Cardiac fibroblast (primary cell): ENCODE measurements at regions not wholly inside any gene's neighbourhood (a gene's known extent, or its start where the extent isn't known, plus 50 kb on each side); places are given as distances from the start of the nearest gene placed in this dataset.

ENCODE experiments used
- DNase-seq, 2 donors: peaks; one replicate each; pipeline versions ENCODE4 v3.0.0 to v3.0.0-alpha.2; 2010; ENCODE audit warnings: low read depth in 2 of 2
- H3K4me3 ChIP-seq, 2 donors: replicated peaks in 1 of 2; 1 replicate in 1 of 2; 2 replicates in 1 of 2; pipeline ENCODE4 v1.5.1; 2011; ENCODE audit warnings: low read depth in 2 of 2, low read length in 2 of 2, mild to moderate bottlenecking in 2 of 2, moderate library complexity in 1 of 2
- TF ChIP-seq, protein P1 (sequence below): IDR thresholded peaks from one replicate; pipeline ENCODE4 v1.5.1; 2011; ENCODE audit warnings: low read depth, mild to moderate bottlenecking, low read length, inconsistent platforms

GRCh38 chr18:44584900-44585299, 95.8 kb upstream of the SETBP1 start:
- TF ChIP-seq, protein P1, sequence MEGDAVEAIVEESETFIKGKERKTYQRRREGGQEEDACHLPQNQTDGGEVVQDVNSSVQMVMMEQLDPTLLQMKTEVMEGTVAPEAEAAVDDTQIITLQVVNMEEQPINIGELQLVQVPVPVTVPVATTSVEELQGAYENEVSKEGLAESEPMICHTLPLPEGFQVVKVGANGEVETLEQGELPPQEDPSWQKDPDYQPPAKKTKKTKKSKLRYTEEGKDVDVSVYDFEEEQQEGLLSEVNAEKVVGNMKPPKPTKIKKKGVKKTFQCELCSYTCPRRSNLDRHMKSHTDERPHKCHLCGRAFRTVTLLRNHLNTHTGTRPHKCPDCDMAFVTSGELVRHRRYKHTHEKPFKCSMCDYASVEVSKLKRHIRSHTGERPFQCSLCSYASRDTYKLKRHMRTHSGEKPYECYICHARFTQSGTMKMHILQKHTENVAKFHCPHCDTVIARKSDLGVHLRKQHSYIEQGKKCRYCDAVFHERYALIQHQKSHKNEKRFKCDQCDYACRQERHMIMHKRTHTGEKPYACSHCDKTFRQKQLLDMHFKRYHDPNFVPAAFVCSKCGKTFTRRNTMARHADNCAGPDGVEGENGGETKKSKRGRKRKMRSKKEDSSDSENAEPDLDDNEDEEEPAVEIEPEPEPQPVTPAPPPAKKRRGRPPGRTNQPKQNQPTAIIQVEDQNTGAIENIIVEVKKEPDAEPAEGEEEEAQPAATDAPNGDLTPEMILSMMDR: no peak
- H3K4me3 ChIP-seq: no peak overlapping the region
- no peak for DNase-seq

DNA sequence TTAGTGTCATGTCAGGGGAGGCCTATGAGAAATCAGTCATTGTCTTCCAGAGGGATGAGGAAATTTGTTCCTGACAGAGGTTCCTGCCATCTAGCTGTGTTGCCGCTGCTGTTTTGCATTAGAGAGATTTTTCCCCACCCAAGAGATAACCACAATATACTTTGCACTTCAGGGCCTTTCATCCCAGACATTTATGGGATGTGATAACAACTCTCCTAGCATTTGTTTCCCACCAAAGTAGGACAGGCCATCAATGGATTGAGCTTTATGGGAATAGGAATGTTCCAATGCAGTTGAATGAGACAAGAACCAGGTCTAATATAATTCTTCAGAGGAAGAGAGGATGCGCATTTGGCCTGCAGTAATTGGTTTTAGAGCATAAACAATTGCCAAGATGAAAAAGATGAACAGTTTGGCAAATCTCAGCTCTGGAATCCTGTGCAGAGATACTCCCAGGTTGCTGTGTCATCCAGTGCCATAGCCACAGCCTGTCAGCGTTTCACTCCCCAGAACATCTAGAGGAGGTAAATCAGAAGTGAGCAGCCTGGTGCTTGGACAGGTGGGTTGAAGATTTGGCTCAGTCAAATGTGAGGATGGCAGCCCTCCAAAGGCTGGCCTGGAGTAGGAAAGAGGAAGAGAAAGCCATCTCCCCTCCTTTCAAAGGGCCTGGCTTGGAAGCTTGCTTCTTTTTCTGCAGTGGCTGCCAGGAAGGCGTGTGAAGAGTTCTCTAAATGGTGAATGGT, 93.7 kb upstream of the SETBP1 start:
- H3K4me3 ChIP-seq: no peak overlapping the region
- TF ChIP-seq, protein P1: no peak
- DNase-seq: no peak

DNA sequence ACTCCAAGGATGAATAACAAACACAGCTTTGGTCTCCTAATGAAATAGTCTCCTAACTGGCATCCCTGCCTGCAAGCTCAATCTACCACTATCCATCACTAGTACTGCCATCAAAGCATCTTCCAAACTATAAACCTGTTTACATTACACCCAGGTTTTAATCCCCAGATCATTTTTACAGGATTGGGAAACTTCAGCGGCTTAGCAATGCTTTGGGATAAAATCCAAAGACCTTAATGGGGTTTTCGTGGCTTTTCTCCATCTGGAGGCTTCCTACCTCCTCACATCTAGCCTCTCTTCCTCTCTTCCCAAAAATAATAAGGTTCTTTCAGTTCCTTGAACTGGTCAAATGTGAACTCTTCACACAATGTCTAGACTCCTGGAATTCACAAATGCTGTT, 92.2 kb upstream of the SETBP1 start:
- TF ChIP-seq, protein P1: no peak
- DNase-seq: no peak
- H3K4me3 ChIP-seq: no peak overlapping the region

- DNase-seq: peak; percentile 63 to 74
- TF ChIP-seq, protein P1: no peak
- H3K4me3 ChIP-seq: no peak overlapping the region
Measured at GRCh38 chr18:44589693-44590355, 90.9 kb upstream of the SETBP1 start.

DNA sequence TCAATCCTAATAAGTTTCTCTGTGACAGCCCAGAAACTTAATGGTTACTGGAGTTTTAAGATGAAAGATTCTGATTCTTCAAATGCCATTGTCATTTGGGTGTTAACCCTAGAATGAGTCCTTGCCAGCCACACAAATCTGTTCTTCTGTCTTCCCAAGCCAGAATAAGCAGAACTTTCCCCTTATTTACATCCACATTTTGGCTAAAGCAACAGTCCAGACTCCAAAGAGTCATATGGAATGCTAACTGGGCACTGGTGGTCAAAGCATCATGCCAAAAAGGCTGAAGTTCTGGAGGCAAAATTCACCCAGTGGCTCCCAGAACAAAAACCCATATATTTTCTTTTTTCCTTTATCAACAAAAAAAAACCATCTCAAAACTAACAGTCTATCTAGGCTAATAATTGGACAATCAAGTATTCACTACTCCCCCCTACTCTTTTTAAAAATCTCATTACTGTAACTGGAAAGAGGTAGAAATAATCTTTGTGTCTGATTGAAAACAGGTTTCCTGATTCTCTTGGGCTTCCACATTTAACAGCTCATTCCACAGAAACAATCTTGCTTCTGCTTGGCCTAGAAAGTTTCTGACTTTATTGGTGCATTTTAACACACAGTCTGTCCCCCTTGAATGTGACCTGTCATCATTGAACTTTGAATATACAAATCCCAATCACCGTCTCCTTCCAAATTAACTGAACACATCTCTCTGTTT, 89.6 kb upstream of the SETBP1 start:
- TF ChIP-seq, protein P1: no peak
- H3K4me3 ChIP-seq: no peak overlapping the region
- DNase-seq: no peak

GRCh38 chr18:44592639-44593038, 88.0 kb upstream of the SETBP1 start:
- peak; percentile 17 to 53 for DNase-seq
- TF ChIP-seq, protein P1: no peak
- no peak overlapping the region for H3K4me3 ChIP-seq
